ENCODE measurements at regions not wholly inside any gene's neighbourhood (a gene's known extent, or its start where the extent isn't known, plus 50 kb on each side); places are given as distances from the start of the nearest gene placed in this dataset.

- no peak overlapping the region for H3K27ac ChIP-seq
- intact Hi-C loops (cut with DNase I) = no loop called here
- no peak for DNase-seq (ENCODE audit: low spot score)
- no peak for TF ChIP-seq POLR2A (IDR thresholded peaks at IDR 0.05)
- no peak for TF ChIP-seq CTCF (IDR thresholded peaks at IDR 0.05)
- no peak for TF ChIP-seq POLR2AphosphoS5 (IDR thresholded peaks at IDR 0.05)
- no peaks in the 10 kb centered on the region for H3K9me3 ChIP-seq
- no peaks in the 10 kb centered on the region for H3K4me1 ChIP-seq (replicated peaks)
- no peaks in the 10 kb centered on the region for H3K36me3 ChIP-seq
- no peaks in the 10 kb centered on the region for H3K27me3 ChIP-seq (replicated peaks; ENCODE audit: insufficient read depth)
- H3K4me3 ChIP-seq = no peak overlapping the region
- WGBS = 91% methylated on average over 3 of the region's 3 CpGs
Observed at GRCh38 chr5:104139840-104140239, 577.3 kb upstream of the NUDT12 start.

GRCh38 chr5:104130320-104130719, 567.7 kb upstream of the NUDT12 start:
- Histone ChIP-seq H3K27ac (no peak overlapping the region), H3K36me3 (no peaks in the 10 kb centered on the region), H3K9me3 (no peaks in the 10 kb centered on the region), H3K4me1 (replicated peaks) (no peaks in the 10 kb centered on the region), H3K27me3 (replicated peaks; ENCODE audit: insufficient read depth) (no peaks in the 10 kb centered on the region), H3K4me3 (no peak overlapping the region)
- 65% methylated on average over 3 of the region's 3 CpGs for whole genome bisulfite sequencing
- no peak for DNase-seq (ENCODE audit: low spot score)
- TF ChIP-seq POLR2A (IDR thresholded peaks at IDR 0.05) (no peak), POLR2AphosphoS5 (IDR thresholded peaks at IDR 0.05) (no peak), CTCF (IDR thresholded peaks at IDR 0.05) (no peak)
- intact Hi-C loops (cut with DNase I) = no loop called here

GRCh38 chr5:104128348-104128747, 565.8 kb upstream of the NUDT12 start:
- 93% methylated on average over 5 of the region's 5 CpGs for WGBS

GRCh38 chr5:104126980-104127379, 564.4 kb upstream of the NUDT12 start:
- TF ChIP-seq POLR2A (IDR thresholded peaks at IDR 0.05) (no peak), CTCF (IDR thresholded peaks at IDR 0.05) (no peak)
- intact Hi-C loops (cut with DNase I) = no loop called here
- H3K27ac ChIP-seq = no peak overlapping the region
- WGBS = 86% methylated on average over 1 of the region's 1 CpG
- no peaks in the 10 kb centered on the region for H3K4me1 ChIP-seq (replicated peaks)
- H3K4me3 ChIP-seq = no peak overlapping the region
- no peak for DNase-seq (ENCODE audit: low spot score)
- H3K27me3 ChIP-seq (replicated peaks; ENCODE audit: insufficient read depth) = no peaks in the 10 kb centered on the region
- H3K36me3 ChIP-seq = no peaks in the 10 kb centered on the region
- H3K9me3 ChIP-seq = no peaks in the 10 kb centered on the region

More at GRCh38 chr5:104128348-104128747, 565.8 kb upstream of the NUDT12 start:
- H3K36me3 ChIP-seq = no peaks in the 10 kb centered on the region
- H3K4me1 ChIP-seq (replicated peaks) = no peaks in the 10 kb centered on the region
- intact Hi-C loops (cut with DNase I) = no loop called here
- H3K27me3 ChIP-seq (replicated peaks; ENCODE audit: insufficient read depth) = no peaks in the 10 kb centered on the region
- no peak overlapping the region for H3K4me3 ChIP-seq
- no peak for TF ChIP-seq POLR2AphosphoS5 (IDR thresholded peaks at IDR 0.05)
- no peak for TF ChIP-seq CTCF (IDR thresholded peaks at IDR 0.05)
- TF ChIP-seq POLR2A (IDR thresholded peaks at IDR 0.05) = no peak
- no peaks in the 10 kb centered on the region for H3K9me3 ChIP-seq
- no peak overlapping the region for H3K27ac ChIP-seq
- no peak for DNase-seq (ENCODE audit: low spot score)

- no peaks in the 10 kb centered on the region for H3K27me3 ChIP-seq (replicated peaks; ENCODE audit: insufficient read depth)
- no peaks in the 10 kb centered on the region for H3K36me3 ChIP-seq
- no peak overlapping the region for H3K4me3 ChIP-seq
- H3K9me3 ChIP-seq = no peaks in the 10 kb centered on the region
- TF ChIP-seq POLR2AphosphoS5 (IDR thresholded peaks at IDR 0.05) = no peak
- no peak for TF ChIP-seq POLR2A (IDR thresholded peaks at IDR 0.05)
- TF ChIP-seq CTCF (IDR thresholded peaks at IDR 0.05) = no peak
- DNase-seq (ENCODE audit: low spot score) = no peak
- H3K27ac ChIP-seq = no peak overlapping the region
- no peaks in the 10 kb centered on the region for H3K4me1 ChIP-seq (replicated peaks)
- intact Hi-C loops (cut with DNase I) = no loop called here
Observed at GRCh38 chr5:104119529-104119928, 556.9 kb upstream of the NUDT12 start.
